ENCODE measurements at regions not wholly inside any gene's neighbourhood (a gene's known extent, or its start where the extent isn't known, plus 50 kb on each side); places are given as distances from the start of the nearest gene placed in this dataset.

DNA sequence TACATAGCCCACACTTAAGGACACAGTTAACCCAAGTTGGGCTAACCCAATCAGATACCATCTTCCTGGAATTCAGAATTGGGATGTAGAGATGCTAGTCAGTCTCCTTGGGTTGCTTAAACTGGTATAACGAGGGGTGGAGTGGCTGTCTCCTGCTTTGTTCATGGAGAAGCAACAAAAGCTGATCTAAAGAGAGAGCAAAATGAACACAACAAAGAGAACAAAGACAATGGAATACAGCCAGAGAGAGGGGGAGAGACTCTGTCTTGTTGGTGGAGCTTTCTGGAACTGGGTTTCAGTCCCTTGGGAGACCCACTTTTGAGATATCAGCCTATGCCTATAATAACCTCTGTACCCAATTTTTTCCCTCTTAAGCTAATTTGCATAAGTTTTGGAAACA lies 138.1 kb downstream of the ATG4C start:
- H3K9me3 ChIP-seq (ENCODE audit: insufficient read depth, low read depth, low read length) = no peaks in the 10 kb centered on the region
- H3K9me2 ChIP-seq (replicated peaks; ENCODE audit: low read depth, low read length) = no peaks in the 10 kb centered on the region
- H3K4me3 ChIP-seq (ENCODE audit: low read length, poor library complexity, severe bottlenecking) = no peak overlapping the region
- H3K36me3 ChIP-seq (ENCODE audit: insufficient read depth, low read length) = no peaks in the 10 kb centered on the region
- H3K9ac ChIP-seq (ENCODE audit: low read depth, low read length, poor library complexity, severe bottlenecking) = no peak overlapping the region
- TF ChIP-seq, protein P1, sequence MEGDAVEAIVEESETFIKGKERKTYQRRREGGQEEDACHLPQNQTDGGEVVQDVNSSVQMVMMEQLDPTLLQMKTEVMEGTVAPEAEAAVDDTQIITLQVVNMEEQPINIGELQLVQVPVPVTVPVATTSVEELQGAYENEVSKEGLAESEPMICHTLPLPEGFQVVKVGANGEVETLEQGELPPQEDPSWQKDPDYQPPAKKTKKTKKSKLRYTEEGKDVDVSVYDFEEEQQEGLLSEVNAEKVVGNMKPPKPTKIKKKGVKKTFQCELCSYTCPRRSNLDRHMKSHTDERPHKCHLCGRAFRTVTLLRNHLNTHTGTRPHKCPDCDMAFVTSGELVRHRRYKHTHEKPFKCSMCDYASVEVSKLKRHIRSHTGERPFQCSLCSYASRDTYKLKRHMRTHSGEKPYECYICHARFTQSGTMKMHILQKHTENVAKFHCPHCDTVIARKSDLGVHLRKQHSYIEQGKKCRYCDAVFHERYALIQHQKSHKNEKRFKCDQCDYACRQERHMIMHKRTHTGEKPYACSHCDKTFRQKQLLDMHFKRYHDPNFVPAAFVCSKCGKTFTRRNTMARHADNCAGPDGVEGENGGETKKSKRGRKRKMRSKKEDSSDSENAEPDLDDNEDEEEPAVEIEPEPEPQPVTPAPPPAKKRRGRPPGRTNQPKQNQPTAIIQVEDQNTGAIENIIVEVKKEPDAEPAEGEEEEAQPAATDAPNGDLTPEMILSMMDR (conservative IDR thresholded peaks at IDR 0.05; ENCODE audit: low read length) = no peak
- TF ChIP-seq EZH2phosphoT487 (IDR thresholded peaks at IDR 0.05; ENCODE audit: borderline replicate concordance) = no peak
- H3K79me2 ChIP-seq (ENCODE audit: insufficient read depth, low read length) = no peaks in the 10 kb centered on the region
- no peak overlapping the region for H3K4me2 ChIP-seq (ENCODE audit: low read depth, low read length, poor library complexity, severe bottlenecking)
- H4K20me1 ChIP-seq (ENCODE audit: insufficient read depth, low read length, poor library complexity, severe bottlenecking) = no peaks in the 10 kb centered on the region
- H3K27me3 ChIP-seq (ENCODE audit: insufficient read depth, low read length, poor library complexity, severe bottlenecking) = no peaks in the 10 kb centered on the region
- H3F3A ChIP-seq (ENCODE audit: low read depth) = no peaks in the 10 kb centered on the region
- H3K4me1 ChIP-seq (ENCODE audit: insufficient read depth, low read length, poor library complexity, severe bottlenecking) = no peaks in the 10 kb centered on the region
- no peak overlapping the region for H2AFZ ChIP-seq (ENCODE audit: low read length)

DNA sequence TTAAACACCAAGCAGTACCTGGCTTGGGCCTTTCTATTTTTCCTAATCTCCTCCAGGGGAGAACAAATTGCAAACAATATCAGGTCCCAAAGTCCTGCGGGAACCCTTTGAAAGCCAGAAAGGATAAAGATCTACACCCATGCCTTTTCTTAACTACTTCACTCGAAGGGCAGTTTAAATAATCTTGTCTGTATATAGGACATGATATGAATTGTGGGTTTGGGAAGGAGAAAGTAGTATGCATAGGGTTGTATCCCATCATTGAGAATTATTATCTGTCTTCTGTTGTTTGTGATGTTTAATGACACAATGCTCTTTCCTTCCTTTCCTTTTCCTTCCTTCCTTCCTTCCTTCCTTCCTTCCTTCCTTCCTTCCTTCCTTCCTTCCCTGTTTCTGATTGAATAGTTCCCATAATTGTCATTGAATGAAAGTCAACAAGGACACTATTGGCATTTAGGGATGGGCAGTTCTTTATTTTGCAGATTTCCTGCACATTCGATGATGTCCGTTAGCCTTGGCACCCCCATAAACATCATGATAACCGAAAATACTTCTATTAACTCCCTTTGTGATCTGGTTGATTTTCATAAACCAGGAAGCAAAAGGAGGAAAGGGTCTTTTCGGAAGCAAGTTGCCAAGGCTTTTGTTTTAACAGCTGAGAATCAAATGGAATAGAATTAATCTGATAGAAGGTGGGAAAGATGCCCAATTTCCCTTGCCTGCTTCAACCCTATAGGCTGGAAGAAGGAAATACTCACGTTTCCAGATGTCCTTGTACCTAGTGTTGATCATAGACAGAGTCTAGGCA lies 141.3 kb downstream of the ATG4C start:
- TF ChIP-seq EZH2phosphoT487 (IDR thresholded peaks at IDR 0.05; ENCODE audit: borderline replicate concordance) = no peak
- TF ChIP-seq, protein P1 (conservative IDR thresholded peaks at IDR 0.05; ENCODE audit: low read length) = no peak
- Histone ChIP-seq H3K4me3 (ENCODE audit: low read length, poor library complexity, severe bottlenecking) (no peak overlapping the region), H3K27me3 (ENCODE audit: insufficient read depth, low read length, poor library complexity, severe bottlenecking) (no peaks in the 10 kb centered on the region), H3K9me3 (ENCODE audit: insufficient read depth, low read depth, low read length) (no peaks in the 10 kb centered on the region), H3K79me2 (ENCODE audit: insufficient read depth, low read length) (no peaks in the 10 kb centered on the region), H3K4me2 (ENCODE audit: low read depth, low read length, poor library complexity, severe bottlenecking) (no peak overlapping the region), H4K20me1 (ENCODE audit: insufficient read depth, low read length, poor library complexity, severe bottlenecking) (no peaks in the 10 kb centered on the region), H3K4me1 (ENCODE audit: insufficient read depth, low read length, poor library complexity, severe bottlenecking) (no peaks in the 10 kb centered on the region), H2AFZ (ENCODE audit: low read length) (no peak overlapping the region), H3K36me3 (ENCODE audit: insufficient read depth, low read length) (no peaks in the 10 kb centered on the region), H3K9me2 (replicated peaks; ENCODE audit: low read depth, low read length) (no peaks in the 10 kb centered on the region), H3F3A (ENCODE audit: low read depth) (no peaks in the 10 kb centered on the region), H3K9ac (ENCODE audit: low read depth, low read length, poor library complexity, severe bottlenecking) (no peak overlapping the region)

DNA sequence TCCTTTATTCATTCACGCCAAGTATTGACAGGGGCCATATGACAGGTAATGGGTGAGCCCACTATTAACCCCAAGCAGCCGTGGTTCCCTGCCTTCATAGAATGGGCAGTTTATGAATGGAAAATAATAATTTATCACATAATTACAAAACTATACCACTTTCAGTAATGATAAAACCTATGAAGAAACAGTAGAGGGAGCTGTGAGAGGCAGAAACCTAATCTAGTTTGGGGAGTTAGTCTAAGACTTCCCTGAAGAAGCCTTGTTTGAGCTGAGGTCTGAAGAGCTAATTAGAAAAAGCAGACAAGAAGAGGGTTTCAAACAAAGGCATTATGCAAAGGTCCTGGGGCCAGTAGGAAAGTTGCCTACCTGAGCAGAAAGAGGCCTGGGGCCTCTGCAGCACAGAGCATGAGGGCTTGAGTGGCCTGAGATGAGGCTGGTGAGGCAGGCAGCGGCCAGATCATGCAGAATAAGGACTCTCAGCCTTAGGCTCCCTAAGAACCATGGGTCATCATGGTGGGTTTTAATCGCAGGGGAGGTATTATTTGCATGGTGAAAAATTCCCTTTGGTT lies 142.8 kb downstream of the ATG4C start:
- no peaks in the 10 kb centered on the region for H3K4me1 ChIP-seq (ENCODE audit: insufficient read depth, low read length, poor library complexity, severe bottlenecking)
- H3K27me3 ChIP-seq (ENCODE audit: insufficient read depth, low read length, poor library complexity, severe bottlenecking) = no peaks in the 10 kb centered on the region
- H3K9me2 ChIP-seq (replicated peaks; ENCODE audit: low read depth, low read length) = no peaks in the 10 kb centered on the region
- TF ChIP-seq, protein P1 (conservative IDR thresholded peaks at IDR 0.05; ENCODE audit: low read length) = peak; percentile 54
- TF ChIP-seq EZH2phosphoT487 (IDR thresholded peaks at IDR 0.05; ENCODE audit: borderline replicate concordance) = no peak
- no peak overlapping the region for H2AFZ ChIP-seq (ENCODE audit: low read length)
- H3K36me3 ChIP-seq (ENCODE audit: insufficient read depth, low read length) = no peaks in the 10 kb centered on the region
- no peaks in the 10 kb centered on the region for H3F3A ChIP-seq (ENCODE audit: low read depth)
- H3K4me2 ChIP-seq (ENCODE audit: low read depth, low read length, poor library complexity, severe bottlenecking) = no peak overlapping the region
- H3K9me3 ChIP-seq (ENCODE audit: insufficient read depth, low read depth, low read length) = no peaks in the 10 kb centered on the region
- H4K20me1 ChIP-seq (ENCODE audit: insufficient read depth, low read length, poor library complexity, severe bottlenecking) = no peaks in the 10 kb centered on the region
- H3K9ac ChIP-seq (ENCODE audit: low read depth, low read length, poor library complexity, severe bottlenecking) = no peak overlapping the region
- no peak overlapping the region for H3K4me3 ChIP-seq (ENCODE audit: low read length, poor library complexity, severe bottlenecking)
- no peaks in the 10 kb centered on the region for H3K79me2 ChIP-seq (ENCODE audit: insufficient read depth, low read length)
